Right lung (tissue), 2 donors: ENCODE measurements at regions not wholly inside any gene's neighbourhood (a gene's known extent, or its start where the extent isn't known, plus 50 kb on each side); places are given as distances from the start of the nearest gene placed in this dataset.
A peak's percentile ranks its signal among the peaks of the same experiment; 100 is the strongest.

Experiments
- DNase-seq, 2 donors: peaks; one replicate each; pipeline ENCODE4 v3.0.0-alpha.2; 2013

DNA sequence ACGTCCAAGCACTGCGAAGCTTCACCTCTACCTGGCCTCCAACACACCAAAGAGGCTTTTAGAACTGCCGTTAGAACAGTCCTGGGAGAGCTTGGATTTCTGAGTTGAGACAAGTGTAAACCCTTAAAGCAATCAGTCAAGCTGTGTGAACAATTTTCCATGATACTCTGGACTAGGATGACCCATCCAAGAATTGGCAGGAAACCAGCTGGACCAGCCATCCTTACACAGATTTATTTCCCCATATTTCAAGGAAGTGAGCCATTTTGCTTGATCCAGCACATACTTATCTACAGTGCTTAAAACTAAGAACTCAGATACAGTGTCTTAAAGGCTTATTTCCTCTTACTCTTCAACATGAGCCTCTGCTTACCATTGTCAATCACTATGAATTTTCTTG, 340.7 kb upstream of the HS3ST1 start:
- DNase-seq: peak; percentile 55 to 57

GRCh38 chr4:11768251-11768972, 339.7 kb upstream of the HS3ST1 start:
- no peak for DNase-seq

DNA sequence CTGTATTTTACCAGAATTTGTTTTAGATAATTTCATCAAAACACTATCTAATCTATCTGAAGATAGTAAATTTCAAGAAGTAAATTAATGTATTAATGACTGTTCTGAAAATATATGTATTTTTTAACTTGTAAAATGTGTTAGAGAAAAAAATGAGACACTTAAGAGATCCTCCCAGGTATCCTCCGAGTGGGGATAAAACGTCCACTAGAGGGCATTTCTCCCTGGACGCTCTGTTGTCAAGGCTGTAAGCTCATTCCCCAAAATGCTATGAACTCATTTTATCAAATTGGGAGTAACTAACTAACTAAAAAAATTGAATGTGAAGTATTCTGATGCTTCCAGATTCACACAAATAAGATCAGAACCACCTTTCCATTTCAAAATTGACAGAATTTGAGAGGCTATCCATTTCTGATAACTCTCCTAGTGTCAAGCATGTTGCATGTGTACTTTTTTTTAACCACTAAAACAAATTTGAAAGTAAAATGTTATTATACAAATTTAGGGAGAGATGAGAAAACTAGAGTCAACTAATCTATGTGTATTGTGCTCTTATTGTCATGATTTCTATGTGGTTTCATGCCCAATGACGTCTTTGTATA, 337.3 kb upstream of the HS3ST1 start:
- DNase-seq: no peak

DNA sequence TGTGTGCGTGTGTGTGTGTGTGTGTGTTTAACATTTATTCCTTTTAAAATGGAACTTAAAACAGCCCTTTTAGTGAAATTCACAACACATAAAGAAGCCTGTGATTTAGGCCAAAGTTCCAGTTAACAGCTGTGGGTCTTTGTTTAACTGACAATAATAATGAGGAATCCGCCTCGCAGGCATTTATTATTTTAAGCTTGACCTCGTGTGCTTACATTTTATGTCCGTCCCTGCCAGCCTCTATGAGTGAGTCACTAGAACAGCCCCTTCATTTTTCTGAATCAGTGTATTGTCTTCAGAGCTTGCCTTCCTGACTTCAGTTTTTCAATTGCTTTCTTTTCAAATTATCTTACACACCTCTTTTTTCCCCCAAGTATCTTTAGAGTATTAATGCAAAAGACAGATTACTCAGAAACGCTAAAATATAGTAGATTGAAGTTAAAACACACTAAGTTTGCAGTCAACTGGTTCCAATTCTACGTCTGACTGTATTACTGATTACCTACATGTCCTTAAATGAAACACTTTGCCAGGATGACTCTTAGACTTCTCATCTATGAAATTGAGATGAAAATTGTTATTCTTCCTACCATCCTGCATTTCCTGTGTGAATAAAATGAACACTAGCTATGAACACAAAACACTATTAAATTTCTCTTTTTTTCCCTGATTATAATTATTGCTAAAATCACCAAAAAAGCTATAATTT, 319.6 kb upstream of the HS3ST1 start:
- peak; percentile 70 to 79 for DNase-seq

- DNase-seq: no peak
Observed at GRCh38 chr4:11746734-11747133, 318.0 kb upstream of the HS3ST1 start.

- no peak for DNase-seq
Observed at GRCh38 chr4:11743976-11744375, 315.3 kb upstream of the HS3ST1 start.

GRCh38 chr4:11743236-11743635, 314.5 kb upstream of the HS3ST1 start:
- DNase-seq: no peak

DNA sequence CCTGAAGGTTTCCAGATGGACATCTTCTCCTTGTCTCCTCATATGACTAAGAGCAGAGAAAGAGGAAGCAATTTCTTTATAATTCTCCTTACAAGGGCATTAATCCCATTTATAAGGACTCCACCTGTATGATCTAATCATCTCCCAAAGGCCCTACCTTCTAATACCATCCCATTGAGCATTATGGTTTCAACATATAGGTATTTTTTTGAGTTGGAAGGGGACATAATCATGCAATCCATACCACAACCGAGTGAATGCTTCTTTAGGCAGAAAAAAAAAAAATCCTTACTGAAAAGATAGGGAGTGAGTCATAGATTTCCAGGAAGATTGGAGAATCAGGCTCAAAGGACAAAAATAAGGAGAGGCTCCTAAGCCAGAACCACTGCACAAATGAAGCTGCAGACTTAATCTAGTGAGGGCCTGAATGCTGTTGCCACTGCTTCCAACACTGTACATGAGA, 312.5 kb upstream of the HS3ST1 start:
- DNase-seq: no peak

- DNase-seq: no peak
Observed at GRCh38 chr4:11739992-11740391, 311.3 kb upstream of the HS3ST1 start.

DNA sequence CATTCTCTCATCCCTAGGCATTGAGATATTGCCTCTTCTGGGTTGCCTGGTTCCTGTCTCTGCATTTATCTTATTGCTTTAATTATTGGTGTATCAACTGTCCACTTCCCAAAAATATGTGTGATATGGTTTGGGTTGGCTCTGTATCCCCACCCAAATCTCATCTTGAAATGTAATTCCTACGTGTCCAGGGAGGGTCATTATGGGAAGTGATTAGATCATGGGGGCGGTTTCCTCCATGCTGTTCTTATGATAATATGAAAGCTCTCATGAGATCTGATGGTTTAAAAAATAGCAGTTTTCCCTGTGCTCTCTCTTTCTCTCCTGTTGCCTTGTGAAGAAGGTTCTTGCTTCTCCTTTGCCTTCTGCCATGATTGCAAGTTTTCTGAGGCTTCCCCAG, 308.3 kb upstream of the HS3ST1 start:
- DNase-seq: no peak

DNA sequence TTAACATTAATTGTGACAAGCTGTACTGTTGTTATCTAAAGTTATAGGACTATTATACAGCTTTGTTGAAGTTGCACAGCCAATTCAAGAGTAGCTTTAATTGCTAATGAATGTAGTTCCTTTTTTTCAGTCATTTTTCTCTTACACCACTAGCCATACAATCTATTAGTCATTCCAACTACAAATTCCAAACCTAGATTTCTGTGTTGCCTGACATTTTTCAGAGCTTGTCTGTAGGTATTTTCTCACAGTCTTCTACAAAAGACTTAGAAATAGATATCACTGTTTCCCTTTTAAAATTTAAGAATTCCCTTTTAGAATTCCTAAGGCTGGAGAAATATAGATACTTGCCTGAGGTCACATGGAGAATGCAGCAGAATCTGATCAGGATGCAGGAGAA, 307.0 kb upstream of the HS3ST1 start:
- DNase-seq: no peak

- DNase-seq: no peak
Observed at GRCh38 chr4:11732155-11732554, 303.5 kb upstream of the HS3ST1 start.

DNA sequence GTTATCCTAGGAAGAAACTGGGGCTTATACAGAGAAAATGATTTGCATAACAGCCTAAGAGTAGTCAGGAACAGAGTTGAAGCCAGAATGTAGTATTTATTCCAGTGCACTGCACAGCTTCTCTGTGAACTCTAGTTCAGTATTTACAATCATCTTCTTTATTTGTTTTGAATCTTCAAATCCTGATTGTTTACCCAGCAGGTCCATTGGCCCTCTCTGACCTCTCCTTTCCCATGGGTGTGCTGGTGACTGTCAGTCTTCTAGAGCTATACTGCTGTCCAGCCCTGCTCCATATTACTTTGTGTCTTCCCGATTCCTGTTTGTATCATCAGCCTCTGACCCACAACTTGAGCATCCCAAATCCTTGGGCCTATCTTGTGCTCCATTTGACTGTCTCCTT, 301.9 kb upstream of the HS3ST1 start:
- no peak for DNase-seq

DNA sequence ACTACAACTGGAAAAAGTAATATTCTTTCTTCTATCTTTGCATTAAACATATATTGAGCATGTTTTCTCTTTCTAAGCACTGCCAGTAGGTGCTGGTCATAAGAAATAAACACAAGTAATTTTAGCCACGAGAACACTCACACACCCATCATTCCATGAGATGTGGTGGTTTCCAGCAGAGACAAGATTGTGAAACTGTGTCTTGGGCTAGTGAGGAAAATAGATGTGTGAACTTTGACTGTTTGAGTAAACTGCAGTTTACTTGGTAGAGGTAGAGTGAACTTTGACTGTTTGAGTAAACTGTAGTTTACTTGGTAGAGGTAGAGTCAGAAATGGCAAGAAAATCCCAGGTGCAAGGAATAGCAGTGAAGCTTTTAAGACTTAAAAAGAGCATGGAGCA, 300.9 kb upstream of the HS3ST1 start:
- DNase-seq: no peak

GRCh38 chr4:11727903-11728564, 299.3 kb upstream of the HS3ST1 start:
- no peak for DNase-seq

- no peak for DNase-seq
Observed at GRCh38 chr4:11724731-11725130, 296.0 kb upstream of the HS3ST1 start.

DNA sequence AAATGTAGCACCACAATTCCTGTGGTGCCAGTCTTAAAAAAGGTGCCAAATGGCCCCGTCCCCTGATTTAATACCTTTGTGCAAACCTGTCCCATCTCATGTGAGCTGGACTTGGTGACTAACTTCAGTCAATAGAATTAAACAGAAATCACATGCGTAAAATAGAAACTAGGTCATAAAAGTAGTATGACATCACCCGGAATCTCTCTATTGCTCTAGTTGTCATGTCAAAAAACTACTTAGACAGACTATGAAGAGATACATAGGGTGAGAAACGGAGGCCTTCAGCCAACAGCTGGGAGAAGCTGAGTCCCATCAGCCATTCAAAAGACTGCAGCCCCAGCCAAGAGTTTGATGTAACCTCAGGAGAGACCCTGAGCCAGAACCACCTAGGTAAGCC, 293.5 kb upstream of the HS3ST1 start:
- no peak for DNase-seq

GRCh38 chr4:11720292-11720691, 291.6 kb upstream of the HS3ST1 start:
- DNase-seq: no peak

GRCh38 chr4:11719879-11720278, 291.2 kb upstream of the HS3ST1 start:
- no peak for DNase-seq

DNA sequence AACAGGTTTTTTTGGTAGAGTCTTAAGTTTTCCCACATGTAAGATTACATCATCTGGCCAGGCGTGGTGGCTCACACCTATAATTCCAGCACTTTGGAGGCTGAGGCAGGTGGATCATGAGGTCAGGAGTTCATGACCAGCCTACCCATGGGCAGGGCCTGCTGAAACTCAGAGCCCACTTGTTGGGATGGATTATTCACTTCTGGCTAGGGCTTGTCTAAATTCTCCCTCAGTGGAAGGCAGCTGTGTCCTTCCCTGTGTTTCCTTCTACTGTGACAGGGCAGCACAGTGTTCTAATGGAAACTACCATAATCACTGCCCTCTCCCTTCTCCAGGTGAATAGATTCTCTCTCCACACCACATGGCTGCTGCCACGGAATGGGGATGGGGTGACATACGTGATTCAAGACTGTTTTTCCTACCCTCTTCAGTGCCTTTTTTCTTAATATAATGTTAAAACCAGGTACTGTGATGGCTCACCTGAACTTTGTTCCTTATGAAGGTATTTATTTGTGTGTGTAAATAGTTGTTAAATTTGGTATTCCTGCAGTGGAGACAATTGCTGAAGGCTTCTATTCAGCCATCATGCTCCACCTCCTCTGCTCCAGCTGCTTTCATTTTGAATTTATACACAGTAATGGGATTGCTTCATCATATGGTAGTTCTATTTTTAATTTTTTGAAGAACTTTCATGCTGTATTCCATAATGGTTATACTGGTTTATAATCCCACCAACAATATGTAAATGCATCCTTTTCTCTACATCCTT, 287.2 kb upstream of the HS3ST1 start:
- DNase-seq: no peak

DNA sequence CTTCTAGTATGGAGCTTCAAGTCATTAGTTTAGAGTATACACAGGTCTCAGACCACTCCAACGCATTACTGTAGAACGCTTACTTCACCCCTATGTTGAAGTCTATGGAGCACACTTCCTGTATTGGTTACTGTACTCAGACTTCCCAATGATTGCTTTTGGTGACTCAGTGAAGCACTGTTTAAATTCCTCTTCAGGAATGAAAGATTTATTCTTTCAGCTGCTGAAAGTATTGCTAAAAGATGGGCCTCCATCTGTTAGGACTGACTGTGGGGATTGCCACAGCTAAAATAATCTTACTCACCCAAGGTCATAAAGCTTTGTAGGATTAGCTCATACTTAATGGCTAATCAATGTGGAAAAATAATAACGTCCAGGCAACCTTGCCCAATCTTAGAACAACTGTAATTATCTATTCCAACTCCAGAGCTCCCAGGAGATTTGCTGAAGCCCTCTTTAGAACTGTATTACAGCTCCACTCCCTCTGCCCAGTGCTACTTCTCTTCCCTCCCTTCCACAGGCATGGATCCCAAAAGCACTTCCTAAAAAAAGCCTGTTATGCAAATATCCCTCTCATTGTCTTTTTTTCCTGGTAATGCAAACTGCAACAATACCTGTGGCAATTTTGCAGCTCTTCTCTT, 281.9 kb upstream of the HS3ST1 start:
- DNase-seq: no peak
